SK-N-MC (cell line): ENCODE measurements at regions not wholly inside any gene's neighbourhood (a gene's known extent, or its start where the extent isn't known, plus 50 kb on each side); places are given as distances from the start of the nearest gene placed in this dataset.
A peak's percentile ranks its signal among the peaks of the same experiment; 100 is the strongest.
"Not testable (repeated sequence)": the region's sequence is repeated elsewhere in the genome, so short reads cannot be mapped to it uniquely, and the experiment has no call there.

Source experiments
- DNase-seq: peaks from one replicate; pipeline ENCODE4 v3.0.0-alpha.2; 2011; ENCODE audit warnings: low read depth, low spot score
- H3K27ac ChIP-seq: fragments of 200-600 bp; sonication (generic); 2 replicates; pipeline ENCODE4 v1.5.1; 2016; ENCODE audit warnings: mixed run types
- H3K36me3 ChIP-seq: fragments of 200-600 bp; sonication (generic); 2 replicates; pipeline ENCODE4 v1.6.1; 2017; ENCODE audit warnings: antibody characterized with exemption, low read length, mixed read lengths; ENCODE audit not compliant: insufficient read depth
- H3K4me3 ChIP-seq: fragments of 200-600 bp; sonication (generic); 2 replicates; pipeline ENCODE4 v1.5.1; 2016
- H3K9ac ChIP-seq: fragments of 200-600 bp; sonication (generic); 2 replicates; pipeline ENCODE4 v1.8.0; 2017; ENCODE audit warnings: mixed run types, mixed read lengths; ENCODE audit not compliant: insufficient read length
- H3K9me3 ChIP-seq: fragments of 200-600 bp; sonication (generic); 2 replicates; pipeline ENCODE4 v1.6.1; 2017; ENCODE audit warnings: low read depth, mild to moderate bottlenecking, antibody characterized with exemption, low read length, moderate library complexity, mixed read lengths
- EZH2 ChIP-seq: fragments of 200-600 bp; sonication (generic); IDR thresholded peaks from one replicate; pipeline ENCODE4 v1.6.1; 2017; ENCODE audit warnings: antibody characterized with exemption
- FOXP2 ChIP-seq: optimal IDR thresholded peaks from 2 replicates; pipeline ENCODE3; 2011; ENCODE audit warnings: mild to moderate bottlenecking, moderate library complexity; ENCODE audit not compliant: insufficient read depth; ENCODE audit errors: extremely low read length, control extremely low read depth
- POLR2AphosphoS5 ChIP-seq: IDR thresholded peaks from 2 replicates; pipeline ENCODE4 v1.6.1; 2012; ENCODE audit warnings: mild to moderate bottlenecking, low read depth, low read length, borderline replicate concordance

- H3K36me3 ChIP-seq: no peaks in the 10 kb centered on the region
- H3K27ac ChIP-seq: no peak overlapping the region
- TF ChIP-seq POLR2AphosphoS5: no peak
- no peak for TF ChIP-seq FOXP2
- TF ChIP-seq EZH2: no peak
- no peak overlapping the region for H3K4me3 ChIP-seq
- DNase-seq: no peak
- H3K9me3 ChIP-seq: no peaks in the 10 kb centered on the region
- H3K9ac ChIP-seq: no peak overlapping the region
Observed at GRCh38 chr4:174018236-174018635, 265.2 kb downstream of the FBXO8 start.

- Histone ChIP-seq H3K9me3 (no peaks in the 10 kb centered on the region), H3K36me3 (no peaks in the 10 kb centered on the region), H3K9ac (no peak overlapping the region), H3K27ac (no peak overlapping the region), H3K4me3 (no peak overlapping the region)
- TF ChIP-seq FOXP2: no peak
- no peak for TF ChIP-seq POLR2AphosphoS5
- no peak for TF ChIP-seq EZH2
- no peak for DNase-seq
Observed at GRCh38 chr4:174016251-174016650, 267.2 kb downstream of the FBXO8 start.

- TF ChIP-seq EZH2: no peak
- TF ChIP-seq POLR2AphosphoS5: no peak
- TF ChIP-seq FOXP2: no peak
- Histone ChIP-seq H3K9ac (no peak overlapping the region), H3K27ac (peak overlapping the region; percentile 92), H3K4me3 (peak overlapping the region; percentile 69), H3K36me3 (no peaks in the 10 kb centered on the region), H3K9me3 (no peaks in the 10 kb centered on the region)
- DNase-seq: no peak
Observed at GRCh38 chr4:174012886-174013259, 270.6 kb downstream of the FBXO8 start.

- no peaks in the 10 kb centered on the region for H3K9me3 ChIP-seq
- peak; percentile 83 for DNase-seq
- peak overlapping the region; percentile 92 for H3K27ac ChIP-seq
- peak; percentile 65 for TF ChIP-seq FOXP2
- no peak for TF ChIP-seq EZH2
- TF ChIP-seq POLR2AphosphoS5: peak; percentile 42; the same call in 1 of the 2 replicates
- peak overlapping the region; percentile 69 for H3K4me3 ChIP-seq
- H3K9ac ChIP-seq: peak overlapping the region; percentile 52
- H3K36me3 ChIP-seq: no peaks in the 10 kb centered on the region
Observed at GRCh38 chr4:174012135-174012885, 271.2 kb downstream of the FBXO8 start.

- Histone ChIP-seq H3K4me3 (peak overlapping the region; percentile 50), H3K36me3 (no peaks in the 10 kb centered on the region), H3K9ac (peak overlapping the region; percentile 24), H3K27ac (peak overlapping the region; percentile 85), H3K9me3 (no peaks in the 10 kb centered on the region)
- no peak for DNase-seq
- TF ChIP-seq EZH2: no peak
Observed at GRCh38 chr4:174010547-174010946, 272.9 kb downstream of the FBXO8 start.

- Histone ChIP-seq H3K36me3 (no peaks in the 10 kb centered on the region), H3K9me3 (no peaks in the 10 kb centered on the region), H3K9ac (peak overlapping the region; percentile 24), H3K4me3 (peak overlapping the region; percentile 50), H3K27ac (peak overlapping the region; percentile 85)
- DNase-seq: no peak
- no peak; the same call in 1 of the 2 replicates for TF ChIP-seq POLR2AphosphoS5
- no peak for TF ChIP-seq EZH2
- TF ChIP-seq FOXP2: no peak
Observed at GRCh38 chr4:174009686-174010451, 273.6 kb downstream of the FBXO8 start.

GRCh38 chr4:174005422-174005821, 278.0 kb downstream of the FBXO8 start:
- TF ChIP-seq FOXP2 (no peak), POLR2AphosphoS5 (no peak), EZH2 (no peak)
- Histone ChIP-seq H3K9ac (no peak overlapping the region), H3K9me3 (no peaks in the 10 kb centered on the region), H3K27ac (no peak overlapping the region), H3K4me3 (no peak overlapping the region), H3K36me3 (no peaks in the 10 kb centered on the region)
- DNase-seq: no peak

GRCh38 chr4:173998471-173999144, 284.9 kb downstream of the FBXO8 start:
- TF ChIP-seq POLR2AphosphoS5: no peak
- no peak for TF ChIP-seq EZH2
- TF ChIP-seq FOXP2: no peak
- Histone ChIP-seq H3K9ac (no peak overlapping the region), H3K9me3 (no peaks in the 10 kb centered on the region), H3K27ac (no peak overlapping the region; the same call in 1 of the 2 replicates), H3K36me3 (no peaks in the 10 kb centered on the region), H3K4me3 (peak overlapping the region; percentile 10; the same call in 1 of the 2 replicates)
- DNase-seq: no peak

- not testable (repeated sequence) for H3K27ac ChIP-seq, DNase-seq, H3K9ac ChIP-seq, H3K36me3 ChIP-seq, H3K4me3 ChIP-seq, H3K9me3 ChIP-seq
Observed at GRCh38 chr4:173995779-173996178, 287.7 kb downstream of the FBXO8 start.
